Activated CD8-positive, alpha-beta T cell treated with anti-CD3 and anti-CD28 coated beads for 36 hours (primary cell): ENCODE measurements at regions not wholly inside any gene's neighbourhood (a gene's known extent, or its start where the extent isn't known, plus 50 kb on each side); places are given as distances from the start of the nearest gene placed in this dataset.

Experiments
- ATAC-seq: fragments of 200-7000 bp; cut with Tn5 transposase; one replicate; pipeline ENCODE4 v1.10.0; 2021; ENCODE audit warnings: mild to moderate bottlenecking, moderate library complexity
- CTCF ChIA-PET: fragments of 350-600 bp; sonication (Branson Sonifier 250); formaldehyde crosslinking; loops from one replicate; lab custom pipeline; 2021; ENCODE audit warnings: antibody characterized with exemption; lab: Charles Lee
- POLR2A ChIA-PET: fragments of 350-600 bp; sonication (Branson Sonifier 250); formaldehyde crosslinking; loops from one replicate; lab custom pipeline; 2021; ENCODE audit warnings: antibody characterized with exemption; lab: Charles Lee
- DNase-seq: peaks from one replicate; pipeline ENCODE4 v3.0.0-alpha.2; 2020
- H3K27ac Mint-ChIP-seq: one replicate; pipeline ENCODE4 v1.8.0; 2021; ENCODE audit warnings: mild to moderate bottlenecking, mixed read lengths
- H3K27me3 Mint-ChIP-seq: one replicate; pipeline ENCODE4 v1.8.0; 2021; ENCODE audit warnings: mixed read lengths
- H3K36me3 Mint-ChIP-seq: one replicate; pipeline ENCODE4 v1.8.0; 2021; ENCODE audit warnings: low read depth, mixed read lengths
- H3K4me1 Mint-ChIP-seq: one replicate; pipeline ENCODE4 v1.8.0; 2021; ENCODE audit warnings: low read depth, mixed read lengths
- H3K4me3 Mint-ChIP-seq: one replicate; pipeline ENCODE4 v1.8.0; 2021; ENCODE audit warnings: mild to moderate bottlenecking, moderate library complexity, mixed read lengths
- H3K9me3 Mint-ChIP-seq: one replicate; pipeline ENCODE4 v1.8.0; 2021; ENCODE audit warnings: mixed read lengths
- CTCF ChIP-seq: fragments of 200-600 bp; IDR thresholded peaks from one replicate; pipeline ENCODE4 v1.8.0; 2022; ENCODE audit warnings: antibody characterized with exemption, mild to moderate bottlenecking
- intact Hi-C: fragments of 100-400 bp; cut with micrococcal nuclease; formaldehyde crosslinking; loops from one replicate; pipeline ENCODE4 v1.10.0; 2022

- Mint-ChIP-seq H3K9me3 (no peaks in the 10 kb centered on the region), H3K27me3 (no peaks in the 10 kb centered on the region), H3K27ac (no peak overlapping the region), H3K4me3 (no peak overlapping the region), H3K4me1 (no peaks in the 10 kb centered on the region), H3K36me3 (no peaks in the 10 kb centered on the region)
- no peak for DNase-seq
- CTCF ChIA-PET: no interaction called here
- TF ChIP-seq CTCF: no peak
- POLR2A ChIA-PET: no interaction called here
- intact Hi-C loops: loop anchor here (10.0 kb wide), 2 partner anchors 326 to 596 kb away; partner anchors contain the start of gene RAP2B
- ATAC-seq: no peak
Measured at GRCh38 chr3:153760948-153761347, 360.2 kb upstream of the ARHGEF26 start.

GRCh38 chr3:153762411-153763235 lies 358.6 kb upstream of the ARHGEF26 start:
- H3K4me3 Mint-ChIP-seq: no peak overlapping the region
- H3K9me3 Mint-ChIP-seq: no peaks in the 10 kb centered on the region
- ChIA-PET POLR2A (interaction anchor here (0.7 kb wide), 1 partner anchor 289 kb away, joined by 3 read pairs; no protein-coding TSS in a partner anchor), CTCF (no interaction called here)
- no peaks in the 10 kb centered on the region for H3K4me1 Mint-ChIP-seq
- DNase-seq (no peak), ATAC-seq (no peak)
- intact Hi-C loops: loop anchor here (10.0 kb wide), 2 partner anchors 328 to 598 kb away; partner anchors contain the start of gene RAP2B
- H3K36me3 Mint-ChIP-seq: no peaks in the 10 kb centered on the region
- TF ChIP-seq CTCF: no peak
- H3K27me3 Mint-ChIP-seq: no peaks in the 10 kb centered on the region
- no peak overlapping the region for H3K27ac Mint-ChIP-seq

GRCh38 chr3:153767601-153768560 lies 353.3 kb upstream of the ARHGEF26 start:
- ChIA-PET POLR2A (no interaction called here), CTCF (interaction anchor here (0.6 to 4.1 kb wide), 16 partner anchors 10 to 742 kb away, joined by 3 to 14 read pairs (median 4); no protein-coding TSS in a partner anchor)

More at GRCh38 chr3:153767601-153768560, 353.3 kb upstream of the ARHGEF26 start:
- Mint-ChIP-seq H3K36me3 (no peaks in the 10 kb centered on the region), H3K27ac (no peak overlapping the region), H3K9me3 (peaks cover 13% of the 10 kb centered on the region), H3K4me3 (no peak overlapping the region), H3K4me1 (no peaks in the 10 kb centered on the region), H3K27me3 (peaks cover 18% of the 10 kb centered on the region)
- intact Hi-C loops: loop anchor here (5.0 to 10.0 kb wide), 4 partner anchors 333 to 741 kb away; partner anchors contain the start of gene RAP2B
- DNase-seq (no peak), ATAC-seq (no peak)
- no peak for TF ChIP-seq CTCF
